Epidermal melanocyte (primary cell): ENCODE measurements at regions not wholly inside any gene's neighbourhood (a gene's known extent, or its start where the extent isn't known, plus 50 kb on each side); places are given as distances from the start of the nearest gene placed in this dataset.

Experiments used
- DNase-seq: peaks from one replicate; pipeline ENCODE4 v3.0.0; 2011; ENCODE audit warnings: low spot score; ENCODE audit not compliant: insufficient read length

- no peak for DNase-seq
Observed at GRCh38 chr10:106473129-106473685, 691.3 kb downstream of the SORCS1 start.

- DNase-seq: no peak
Observed at GRCh38 chr10:106467506-106467905, 697.0 kb downstream of the SORCS1 start.

GRCh38 chr10:106457522-106457921, 707.0 kb downstream of the SORCS1 start:
- DNase-seq: no peak

GRCh38 chr10:106454233-106454632, 710.3 kb downstream of the SORCS1 start:
- DNase-seq: no peak

GRCh38 chr10:106450966-106451365, 713.5 kb downstream of the SORCS1 start:
- DNase-seq: no peak

GRCh38 chr10:106446920-106447319, 717.6 kb downstream of the SORCS1 start:
- no peak for DNase-seq

GRCh38 chr10:106442223-106442622, 722.3 kb downstream of the SORCS1 start:
- DNase-seq: no peak

- no peak for DNase-seq
Observed at GRCh38 chr10:106440767-106441166, 723.7 kb downstream of the SORCS1 start.

GRCh38 chr10:106440355-106440754, 724.2 kb downstream of the SORCS1 start:
- DNase-seq: no peak

- no peak for DNase-seq
Observed at GRCh38 chr10:106439366-106439765, 725.1 kb downstream of the SORCS1 start.

GRCh38 chr10:106438386-106438785, 726.1 kb downstream of the SORCS1 start:
- DNase-seq: no peak

- no peak for DNase-seq
Observed at GRCh38 chr10:106436123-106436715, 728.3 kb downstream of the SORCS1 start.

- DNase-seq: no peak
Observed at GRCh38 chr10:106435081-106435480, 729.4 kb downstream of the SORCS1 start.

- DNase-seq: no peak
Observed at GRCh38 chr10:106424981-106425380, 739.5 kb downstream of the SORCS1 start.

GRCh38 chr10:106424054-106424453, 740.5 kb downstream of the SORCS1 start:
- DNase-seq: no peak

GRCh38 chr10:106410331-106410730, 754.2 kb downstream of the SORCS1 start:
- no peak for DNase-seq

- no peak for DNase-seq
Observed at GRCh38 chr10:106405141-106405540, 759.4 kb downstream of the SORCS1 start.

- no peak for DNase-seq
Observed at GRCh38 chr10:106402458-106402857, 762.0 kb downstream of the SORCS1 start.

GRCh38 chr10:106401967-106402366, 762.5 kb downstream of the SORCS1 start:
- no peak for DNase-seq

- DNase-seq: no peak
Observed at GRCh38 chr10:106401161-106401560, 763.3 kb downstream of the SORCS1 start.

- DNase-seq: no peak
Observed at GRCh38 chr10:106399112-106399511, 765.4 kb downstream of the SORCS1 start.

GRCh38 chr10:106396192-106396591, 768.3 kb downstream of the SORCS1 start:
- DNase-seq: no peak

- no peak for DNase-seq
Observed at GRCh38 chr10:106395041-106395749, 769.3 kb downstream of the SORCS1 start.
